ENCODE measurements at regions not wholly inside any gene's neighbourhood (a gene's known extent, or its start where the extent isn't known, plus 50 kb on each side); places are given as distances from the start of the nearest gene placed in this dataset.

DNA sequence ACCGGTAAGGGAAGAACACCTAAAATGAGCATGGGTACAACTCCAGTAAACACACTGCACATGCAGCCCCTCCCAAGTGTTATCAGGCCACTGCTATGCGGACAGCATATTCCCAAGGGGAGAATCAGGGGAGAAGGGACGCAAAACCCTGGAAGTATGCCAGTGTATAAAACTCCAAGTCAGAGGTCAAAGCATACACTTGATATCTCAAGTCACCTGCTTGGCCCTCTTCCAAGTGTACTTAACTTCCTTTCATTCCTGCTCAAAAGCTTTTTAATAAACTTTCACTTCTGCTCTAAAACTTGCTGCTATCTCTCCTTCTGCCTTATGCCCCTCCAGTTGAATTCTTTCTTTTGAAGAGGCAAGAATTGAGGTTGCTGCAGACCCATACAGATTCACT lies 408.1 kb downstream of the HTR1A start:
- TF ChIP-seq POLR2AphosphoS5 (IDR thresholded peaks at IDR 0.05) = no peak
- no peak for TF ChIP-seq POLR2A (IDR thresholded peaks at IDR 0.05)
- no peak for TF ChIP-seq EP300 (IDR thresholded peaks at IDR 0.05)
- TF ChIP-seq, protein P1, sequence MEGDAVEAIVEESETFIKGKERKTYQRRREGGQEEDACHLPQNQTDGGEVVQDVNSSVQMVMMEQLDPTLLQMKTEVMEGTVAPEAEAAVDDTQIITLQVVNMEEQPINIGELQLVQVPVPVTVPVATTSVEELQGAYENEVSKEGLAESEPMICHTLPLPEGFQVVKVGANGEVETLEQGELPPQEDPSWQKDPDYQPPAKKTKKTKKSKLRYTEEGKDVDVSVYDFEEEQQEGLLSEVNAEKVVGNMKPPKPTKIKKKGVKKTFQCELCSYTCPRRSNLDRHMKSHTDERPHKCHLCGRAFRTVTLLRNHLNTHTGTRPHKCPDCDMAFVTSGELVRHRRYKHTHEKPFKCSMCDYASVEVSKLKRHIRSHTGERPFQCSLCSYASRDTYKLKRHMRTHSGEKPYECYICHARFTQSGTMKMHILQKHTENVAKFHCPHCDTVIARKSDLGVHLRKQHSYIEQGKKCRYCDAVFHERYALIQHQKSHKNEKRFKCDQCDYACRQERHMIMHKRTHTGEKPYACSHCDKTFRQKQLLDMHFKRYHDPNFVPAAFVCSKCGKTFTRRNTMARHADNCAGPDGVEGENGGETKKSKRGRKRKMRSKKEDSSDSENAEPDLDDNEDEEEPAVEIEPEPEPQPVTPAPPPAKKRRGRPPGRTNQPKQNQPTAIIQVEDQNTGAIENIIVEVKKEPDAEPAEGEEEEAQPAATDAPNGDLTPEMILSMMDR (IDR thresholded peaks at IDR 0.05) = no peak

All from suprapubic skin (tissue), 4 donors.